ENCODE measurements at regions not wholly inside any gene's neighbourhood (a gene's known extent, or its start where the extent isn't known, plus 50 kb on each side); places are given as distances from the start of the nearest gene placed in this dataset.

- Histone ChIP-seq H3K9me3 (ENCODE audit: low read depth) (no peaks in the 10 kb centered on the region), H3K36me3 (no peaks in the 10 kb centered on the region), H3K27me3 (no peaks in the 10 kb centered on the region), H3K4me3 (no peak overlapping the region), H3K27ac (no peak overlapping the region), H3K4me1 (ENCODE audit: low read depth) (no peaks in the 10 kb centered on the region)
- TF ChIP-seq CTCF (IDR thresholded peaks at IDR 0.05; ENCODE audit: low read depth, low read length) = no peak
- no peak for DNase-seq (ENCODE audit: low read depth in 1 of 2, low spot score in 1 of 2)
These were observed 746.1 kb upstream of the EPHA5 start for GRCh38 chr4:66416425-66416824.

GRCh38 chr4:66404141-66404540 lies 733.9 kb upstream of the EPHA5 start:
- no peaks in the 10 kb centered on the region for H3K4me1 ChIP-seq (ENCODE audit: low read depth)
- no peak for TF ChIP-seq CTCF (IDR thresholded peaks at IDR 0.05; ENCODE audit: low read depth, low read length)
- no peak overlapping the region for H3K27ac ChIP-seq
- no peaks in the 10 kb centered on the region for H3K36me3 ChIP-seq
- peak in 1 of 2 donors; percentile 3 for DNase-seq (ENCODE audit: low read depth in 1 of 2, low spot score in 1 of 2)
- no peaks in the 10 kb centered on the region for H3K27me3 ChIP-seq
- no peak overlapping the region for H3K4me3 ChIP-seq
- no peaks in the 10 kb centered on the region for H3K9me3 ChIP-seq (ENCODE audit: low read depth)

- DNase-seq (ENCODE audit: low read depth in 1 of 2, low spot score in 1 of 2) = peak in 1 of 2 donors; percentile 66
- Histone ChIP-seq H3K9me3 (ENCODE audit: low read depth) (no peaks in the 10 kb centered on the region), H3K4me3 (no peak overlapping the region), H3K4me1 (ENCODE audit: low read depth) (no peaks in the 10 kb centered on the region), H3K27me3 (no peaks in the 10 kb centered on the region), H3K27ac (no peak overlapping the region), H3K36me3 (no peaks in the 10 kb centered on the region)
- no peak for TF ChIP-seq CTCF (IDR thresholded peaks at IDR 0.05; ENCODE audit: low read depth, low read length)
These were observed 706.6 kb upstream of the EPHA5 start for GRCh38 chr4:66376921-66377320.

- Histone ChIP-seq H3K27me3 (no peaks in the 10 kb centered on the region), H3K9me3 (ENCODE audit: low read depth) (no peaks in the 10 kb centered on the region), H3K4me1 (ENCODE audit: low read depth) (no peaks in the 10 kb centered on the region), H3K36me3 (no peaks in the 10 kb centered on the region), H3K27ac (no peak overlapping the region), H3K4me3 (no peak overlapping the region)
- TF ChIP-seq CTCF (IDR thresholded peaks at IDR 0.05; ENCODE audit: low read depth, low read length) = no peak
- DNase-seq (ENCODE audit: low read depth in 1 of 2, low spot score in 1 of 2) = peak in 1 of 2 donors; percentile 19
These were observed 706.1 kb upstream of the EPHA5 start for GRCh38 chr4:66376396-66376795.

GRCh38 chr4:66373268-66373667 lies 703.0 kb upstream of the EPHA5 start:
- no peak for TF ChIP-seq CTCF (IDR thresholded peaks at IDR 0.05; ENCODE audit: low read depth, low read length)
- H3K27ac ChIP-seq = no peak overlapping the region
- DNase-seq (ENCODE audit: low read depth in 1 of 2, low spot score in 1 of 2) = peak in 1 of 2 donors; percentile 11
- no peaks in the 10 kb centered on the region for H3K36me3 ChIP-seq
- no peaks in the 10 kb centered on the region for H3K9me3 ChIP-seq (ENCODE audit: low read depth)
- no peak overlapping the region for H3K4me3 ChIP-seq
- H3K27me3 ChIP-seq = no peaks in the 10 kb centered on the region
- H3K4me1 ChIP-seq (ENCODE audit: low read depth) = no peaks in the 10 kb centered on the region

GRCh38 chr4:66372706-66373105 lies 702.4 kb upstream of the EPHA5 start:
- Histone ChIP-seq H3K27me3 (no peaks in the 10 kb centered on the region), H3K4me1 (ENCODE audit: low read depth) (no peaks in the 10 kb centered on the region), H3K27ac (no peak overlapping the region), H3K9me3 (ENCODE audit: low read depth) (no peaks in the 10 kb centered on the region), H3K4me3 (no peak overlapping the region), H3K36me3 (no peaks in the 10 kb centered on the region)
- DNase-seq (ENCODE audit: low read depth in 1 of 2, low spot score in 1 of 2) = peak in 1 of 2 donors; percentile 49
- TF ChIP-seq CTCF (IDR thresholded peaks at IDR 0.05; ENCODE audit: low read depth, low read length) = no peak
